Nephron (organoid): ENCODE measurements at regions not wholly inside any gene's neighbourhood (a gene's known extent, or its start where the extent isn't known, plus 50 kb on each side); places are given as distances from the start of the nearest gene placed in this dataset.

Experiments used
- H3K27ac Mint-ChIP-seq, 3 experiments: 2 replicates each; pipeline ENCODE4 v1.8.0; 2020; ENCODE audit warnings: mixed read lengths in 3 of 3, mild to moderate bottlenecking in 2 of 3, moderate library complexity in 1 of 3
- H3K27me3 Mint-ChIP-seq: 2 replicates; pipeline ENCODE4 v1.8.0; 2021; ENCODE audit warnings: low read depth, mild to moderate bottlenecking, moderate library complexity, mixed read lengths
- H3K36me3 Mint-ChIP-seq: 2 replicates; pipeline ENCODE4 v1.8.0; 2020; ENCODE audit warnings: low read depth, mixed read lengths
- H3K4me1 Mint-ChIP-seq: 2 replicates; pipeline ENCODE4 v1.8.0; 2020; ENCODE audit warnings: mixed read lengths
- H3K4me3 Mint-ChIP-seq, 3 experiments: 2 replicates each; pipeline ENCODE4 v1.8.0; 2020; ENCODE audit warnings: mild to moderate bottlenecking in 3 of 3, mixed read lengths in 3 of 3, moderate library complexity in 2 of 3
- H3K9me3 Mint-ChIP-seq: 2 replicates; pipeline ENCODE4 v1.8.0; 2020; ENCODE audit warnings: mixed read lengths
- TF ChIP-seq, protein P1 (sequence below), 3 experiments: fragments of 200-600 bp; sonication (generic); IDR thresholded peaks; one replicate each; pipeline ENCODE4 v1.5.0; 2021; ENCODE audit warnings: antibody characterized with exemption in 3 of 3; ENCODE audit not compliant: unreplicated experiment in 3 of 3

DNA sequence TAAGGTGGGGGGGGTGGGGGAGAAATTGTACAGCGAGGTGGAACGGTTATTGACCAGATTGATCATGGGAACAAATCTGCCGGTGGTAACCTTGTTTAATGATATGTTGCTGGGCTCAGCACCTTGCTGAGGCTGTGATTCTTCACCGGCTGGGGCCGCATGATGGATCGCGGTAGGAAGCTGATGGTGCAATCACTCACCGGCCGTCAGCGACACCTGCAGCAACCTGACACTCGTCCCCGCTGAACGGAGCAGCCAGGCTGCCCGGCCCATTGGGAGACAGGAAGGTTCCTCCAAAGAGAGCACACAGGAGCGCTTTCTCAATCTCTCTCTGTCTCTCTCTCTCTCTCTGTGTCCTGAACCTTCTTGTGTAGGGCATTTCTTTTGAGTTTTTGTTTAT lies 128.5 kb upstream of the RRP15 start:
- Mint-ChIP-seq H3K27ac (no peak overlapping the region), H3K4me1 (no peaks in the 10 kb centered on the region), H3K27me3 (peaks cover 60% of the 10 kb centered on the region), H3K36me3 (no peaks in the 10 kb centered on the region), H3K9me3 (no peaks in the 10 kb centered on the region), H3K4me3 (no peak overlapping the region)
- TF ChIP-seq, protein P1, sequence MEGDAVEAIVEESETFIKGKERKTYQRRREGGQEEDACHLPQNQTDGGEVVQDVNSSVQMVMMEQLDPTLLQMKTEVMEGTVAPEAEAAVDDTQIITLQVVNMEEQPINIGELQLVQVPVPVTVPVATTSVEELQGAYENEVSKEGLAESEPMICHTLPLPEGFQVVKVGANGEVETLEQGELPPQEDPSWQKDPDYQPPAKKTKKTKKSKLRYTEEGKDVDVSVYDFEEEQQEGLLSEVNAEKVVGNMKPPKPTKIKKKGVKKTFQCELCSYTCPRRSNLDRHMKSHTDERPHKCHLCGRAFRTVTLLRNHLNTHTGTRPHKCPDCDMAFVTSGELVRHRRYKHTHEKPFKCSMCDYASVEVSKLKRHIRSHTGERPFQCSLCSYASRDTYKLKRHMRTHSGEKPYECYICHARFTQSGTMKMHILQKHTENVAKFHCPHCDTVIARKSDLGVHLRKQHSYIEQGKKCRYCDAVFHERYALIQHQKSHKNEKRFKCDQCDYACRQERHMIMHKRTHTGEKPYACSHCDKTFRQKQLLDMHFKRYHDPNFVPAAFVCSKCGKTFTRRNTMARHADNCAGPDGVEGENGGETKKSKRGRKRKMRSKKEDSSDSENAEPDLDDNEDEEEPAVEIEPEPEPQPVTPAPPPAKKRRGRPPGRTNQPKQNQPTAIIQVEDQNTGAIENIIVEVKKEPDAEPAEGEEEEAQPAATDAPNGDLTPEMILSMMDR (IDR thresholded peaks at IDR 0.05; ENCODE audit: unreplicated experiment in 3 of 3) = no peak

GRCh38 chr1:218163371-218163770 lies 121.7 kb upstream of the RRP15 start:
- no peaks in the 10 kb centered on the region for H3K36me3 Mint-ChIP-seq
- H3K4me1 Mint-ChIP-seq = peaks cover 11% of the 10 kb centered on the region
- TF ChIP-seq, protein P1 (IDR thresholded peaks at IDR 0.05; ENCODE audit: unreplicated experiment in 3 of 3) = no peak
- H3K27ac Mint-ChIP-seq = no peak overlapping the region
- H3K4me3 Mint-ChIP-seq = peak overlapping the region in 2 of 3 experiments; percentile 23 to 88
- no peaks in the 10 kb centered on the region for H3K9me3 Mint-ChIP-seq
- peaks cover 81% of the 10 kb centered on the region for H3K27me3 Mint-ChIP-seq

- TF ChIP-seq, protein P1 (IDR thresholded peaks at IDR 0.05; ENCODE audit: unreplicated experiment in 3 of 3) = peak; percentile 10 to 39 (median 17)
- Mint-ChIP-seq H3K4me1 (peaks cover 11% of the 10 kb centered on the region), H3K36me3 (no peaks in the 10 kb centered on the region), H3K27ac (peak overlapping the region in 2 of 3 experiments; percentile 39 to 47), H3K27me3 (peaks cover 79% of the 10 kb centered on the region), H3K4me3 (peak overlapping the region; percentile 85 to 88 (median 86)), H3K9me3 (no peaks in the 10 kb centered on the region)
Observed at GRCh38 chr1:218164111-218164929, 120.8 kb upstream of the RRP15 start.

- TF ChIP-seq, protein P1 (IDR thresholded peaks at IDR 0.05; ENCODE audit: unreplicated experiment in 3 of 3) = peak in 1 of 3 experiments; percentile 3
- Mint-ChIP-seq H3K9me3 (no peaks in the 10 kb centered on the region), H3K27ac (peak overlapping the region in 1 of 3 experiments; percentile 59), H3K36me3 (no peaks in the 10 kb centered on the region), H3K4me3 (peak overlapping the region; percentile 88 to 89 (median 89)), H3K4me1 (peaks cover 11% of the 10 kb centered on the region), H3K27me3 (peaks cover 78% of the 10 kb centered on the region)
Observed at GRCh38 chr1:218164930-218165700, 120.0 kb upstream of the RRP15 start.

DNA sequence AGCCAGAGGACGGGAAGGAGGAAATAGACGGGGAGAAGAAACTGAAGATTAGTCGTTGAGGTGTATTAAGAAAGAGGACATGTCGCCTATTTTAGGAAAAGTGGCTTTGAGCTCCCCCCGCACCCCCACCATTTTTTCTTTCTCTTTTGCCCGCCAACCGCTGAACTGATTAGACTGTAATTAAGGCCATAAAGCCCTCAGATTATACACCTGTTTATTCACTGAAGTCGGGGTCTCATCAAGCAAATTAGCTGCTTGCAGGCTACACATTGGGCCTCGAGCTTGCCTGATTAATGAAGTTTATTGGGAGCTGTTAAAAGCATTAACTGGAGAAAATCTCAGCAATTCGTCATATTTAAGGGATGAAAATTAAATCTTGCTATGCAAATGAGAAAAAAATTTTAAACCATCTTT lies 119.4 kb upstream of the RRP15 start:
- Mint-ChIP-seq H3K36me3 (no peaks in the 10 kb centered on the region), H3K4me3 (peak overlapping the region; percentile 88 to 89 (median 89)), H3K9me3 (no peaks in the 10 kb centered on the region), H3K4me1 (peaks cover 11% of the 10 kb centered on the region), H3K27me3 (peaks cover 74% of the 10 kb centered on the region), H3K27ac (peak overlapping the region in 1 of 3 experiments; percentile 59)
- TF ChIP-seq, protein P1 (IDR thresholded peaks at IDR 0.05; ENCODE audit: unreplicated experiment in 3 of 3) = no peak
